Right lobe of liver (tissue), 4 donors: ENCODE measurements at regions not wholly inside any gene's neighbourhood (a gene's known extent, or its start where the extent isn't known, plus 50 kb on each side); places are given as distances from the start of the nearest gene placed in this dataset.

ENCODE experiments used
- POLR2A ChIP-seq: fragments of 450-650 bp; IDR thresholded peaks from one replicate; pipeline ENCODE4 v1.6.1; 2017; ENCODE audit warnings: antibody characterized with exemption, mild to moderate bottlenecking
- TF ChIP-seq, protein P1 (sequence below), 4 donors: fragments of 200-600 bp in 3 of 4; fragments of 450-650 bp in 1 of 4; IDR thresholded peaks; one replicate each; pipeline versions ENCODE4 v1.5.1 to v1.8.0; 2016 to 2022; ENCODE audit warnings: antibody characterized with exemption in 4 of 4, mild to moderate bottlenecking in 2 of 4
- donor health status: DM: no; HTN: no; CAD: no.
- donor health status: DM: no; HTN: no; CAD: no.
- donor health status: DM: no; HTN: yes; CAD: no.

DNA sequence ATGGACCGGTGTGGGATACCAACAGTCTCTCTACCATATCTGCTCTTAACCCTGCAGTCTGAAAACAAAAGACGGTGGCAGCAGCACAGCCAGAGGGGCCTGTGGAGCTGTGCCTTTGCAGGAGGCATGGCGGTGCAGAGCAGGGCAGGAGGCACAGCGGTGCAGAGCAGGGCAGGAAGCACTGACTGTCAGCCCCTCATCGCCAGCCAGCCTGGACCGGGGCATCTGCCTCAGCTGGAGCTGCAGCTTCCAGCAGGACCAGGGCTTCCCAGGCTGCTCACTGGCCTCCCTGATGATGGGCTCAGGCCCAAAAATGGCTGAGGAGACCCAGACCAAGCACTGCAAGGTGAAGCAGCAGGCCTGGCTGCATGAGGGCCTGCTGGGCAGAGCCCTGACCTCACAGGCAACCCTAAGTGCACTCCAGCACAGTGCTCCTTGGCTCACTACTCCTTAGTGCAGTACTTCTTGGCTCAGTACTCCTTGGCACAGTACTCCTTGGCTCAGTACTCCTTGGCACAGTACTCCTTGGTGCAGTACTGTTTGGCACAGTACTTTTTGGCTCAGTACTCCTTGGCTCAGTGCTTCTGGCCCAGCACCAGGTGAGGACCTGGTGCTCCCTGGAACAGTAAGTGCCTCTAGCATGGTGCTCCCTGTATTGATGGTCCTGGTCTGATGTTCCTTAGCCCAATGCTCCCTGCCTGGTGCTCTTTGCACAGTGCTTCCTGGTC lies 78.0 kb downstream of the DHCR7 start:
- TF ChIP-seq, protein P1, sequence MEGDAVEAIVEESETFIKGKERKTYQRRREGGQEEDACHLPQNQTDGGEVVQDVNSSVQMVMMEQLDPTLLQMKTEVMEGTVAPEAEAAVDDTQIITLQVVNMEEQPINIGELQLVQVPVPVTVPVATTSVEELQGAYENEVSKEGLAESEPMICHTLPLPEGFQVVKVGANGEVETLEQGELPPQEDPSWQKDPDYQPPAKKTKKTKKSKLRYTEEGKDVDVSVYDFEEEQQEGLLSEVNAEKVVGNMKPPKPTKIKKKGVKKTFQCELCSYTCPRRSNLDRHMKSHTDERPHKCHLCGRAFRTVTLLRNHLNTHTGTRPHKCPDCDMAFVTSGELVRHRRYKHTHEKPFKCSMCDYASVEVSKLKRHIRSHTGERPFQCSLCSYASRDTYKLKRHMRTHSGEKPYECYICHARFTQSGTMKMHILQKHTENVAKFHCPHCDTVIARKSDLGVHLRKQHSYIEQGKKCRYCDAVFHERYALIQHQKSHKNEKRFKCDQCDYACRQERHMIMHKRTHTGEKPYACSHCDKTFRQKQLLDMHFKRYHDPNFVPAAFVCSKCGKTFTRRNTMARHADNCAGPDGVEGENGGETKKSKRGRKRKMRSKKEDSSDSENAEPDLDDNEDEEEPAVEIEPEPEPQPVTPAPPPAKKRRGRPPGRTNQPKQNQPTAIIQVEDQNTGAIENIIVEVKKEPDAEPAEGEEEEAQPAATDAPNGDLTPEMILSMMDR (IDR thresholded peaks at IDR 0.05): no peak
- TF ChIP-seq POLR2A: no peak
